NCI-H446 treated with DMSO at 0.1 percent for 48 hours (cell line): ENCODE measurements at regions not wholly inside any gene's neighbourhood (a gene's known extent, or its start where the extent isn't known, plus 50 kb on each side); places are given as distances from the start of the nearest gene placed in this dataset.

Source experiments
- DNase-seq: peaks from one replicate; lab custom pipeline; 2025; lab: John Stamatoyannopoulos, UW

DNA sequence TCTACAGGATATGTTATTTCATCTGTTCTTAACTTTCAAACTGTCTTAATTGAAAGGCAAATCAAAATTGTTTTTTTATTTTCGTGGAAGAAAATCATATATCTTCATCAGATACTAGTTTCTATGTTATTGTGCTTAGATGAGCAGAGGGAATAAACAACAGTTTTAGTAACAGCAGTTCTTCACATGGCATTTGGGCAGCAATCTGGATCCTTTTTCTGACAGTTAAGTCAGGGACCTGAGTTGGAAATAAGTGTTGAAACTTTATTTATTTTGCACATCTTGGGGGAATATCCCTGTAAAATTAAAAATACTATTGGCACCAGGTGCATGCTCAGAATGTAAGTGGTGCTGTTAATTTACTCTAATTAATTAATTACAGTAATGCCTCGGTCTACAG is 296.3 kb downstream of the GPAM start:
- no peak for DNase-seq

DNA sequence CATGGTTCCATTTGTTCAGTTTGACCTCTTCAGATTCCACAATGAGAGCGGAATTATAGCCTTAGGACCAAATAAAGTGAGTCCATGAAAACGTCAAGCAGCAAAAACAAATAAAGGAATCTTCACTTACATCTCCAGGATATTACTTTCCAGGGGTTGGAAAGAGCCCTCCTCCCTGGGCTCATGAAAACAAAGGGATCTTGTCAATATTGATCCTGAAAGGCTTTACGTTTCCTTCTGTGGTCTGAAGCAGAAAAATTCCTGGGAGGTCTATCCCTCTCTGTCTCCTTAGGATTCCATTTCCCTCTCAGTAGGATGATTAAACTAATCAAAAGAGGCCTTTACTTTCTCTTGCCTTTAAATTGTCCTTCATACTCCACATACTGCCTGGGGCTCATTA is 293.5 kb downstream of the GPAM start:
- no peak for DNase-seq

DNA sequence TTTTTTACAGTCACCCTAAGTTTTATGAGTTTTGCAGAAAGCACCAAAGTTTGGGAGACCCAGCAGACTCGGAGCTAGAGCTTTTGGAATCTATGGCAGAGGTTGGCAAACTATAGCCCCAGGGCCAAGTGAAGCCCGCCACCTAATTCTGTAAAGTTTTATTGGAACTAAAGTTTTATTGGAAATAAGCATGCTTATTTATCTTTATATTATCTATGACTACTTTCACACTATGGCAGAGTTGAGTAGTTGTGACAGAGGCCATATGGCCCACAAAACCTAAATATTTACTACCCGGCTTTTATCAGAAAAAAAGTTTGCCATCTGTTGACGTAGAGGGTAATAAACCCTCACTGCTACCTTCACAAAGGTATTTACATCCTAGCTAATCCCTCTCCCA is 267.6 kb downstream of the GPAM start:
- DNase-seq, result no peak

DNA sequence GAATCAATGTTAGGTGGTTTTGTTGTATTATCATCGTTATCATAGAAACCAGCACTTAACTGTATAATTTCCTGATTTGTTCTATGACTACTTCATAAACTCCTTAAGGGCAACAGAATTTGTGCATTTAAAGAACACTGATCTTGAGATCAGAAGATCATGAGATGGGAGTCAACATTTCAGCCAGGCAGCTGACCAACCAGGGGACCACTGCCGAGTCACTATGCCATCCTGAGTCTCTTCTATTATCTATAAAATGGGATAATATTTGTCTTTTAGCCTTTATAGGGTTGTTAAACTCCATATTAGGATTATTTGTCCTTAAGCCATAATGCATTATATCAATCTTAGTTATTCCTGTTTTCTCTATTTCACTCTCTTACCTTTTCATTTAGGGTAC is 261.7 kb downstream of the GPAM start:
- no peak for DNase-seq

DNA sequence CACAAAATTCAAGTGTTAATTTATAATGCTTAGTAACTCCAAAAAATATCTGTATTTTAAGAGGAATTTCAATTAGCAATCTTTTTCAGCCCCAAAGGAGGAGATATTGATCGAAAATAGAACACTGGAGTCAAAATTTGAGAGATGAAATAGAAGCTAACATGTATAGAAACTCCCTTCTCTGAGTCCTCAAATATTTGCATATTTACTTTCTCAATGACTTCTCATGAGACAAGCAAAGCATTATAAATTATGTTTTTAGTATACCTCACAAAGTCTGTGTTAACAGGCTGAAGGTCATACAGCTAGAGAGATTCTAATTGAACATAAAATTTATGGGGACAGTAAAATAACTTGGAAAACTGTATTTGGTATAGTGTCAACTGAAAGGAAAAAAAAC is 260.5 kb downstream of the GPAM start:
- no peak for DNase-seq

DNA sequence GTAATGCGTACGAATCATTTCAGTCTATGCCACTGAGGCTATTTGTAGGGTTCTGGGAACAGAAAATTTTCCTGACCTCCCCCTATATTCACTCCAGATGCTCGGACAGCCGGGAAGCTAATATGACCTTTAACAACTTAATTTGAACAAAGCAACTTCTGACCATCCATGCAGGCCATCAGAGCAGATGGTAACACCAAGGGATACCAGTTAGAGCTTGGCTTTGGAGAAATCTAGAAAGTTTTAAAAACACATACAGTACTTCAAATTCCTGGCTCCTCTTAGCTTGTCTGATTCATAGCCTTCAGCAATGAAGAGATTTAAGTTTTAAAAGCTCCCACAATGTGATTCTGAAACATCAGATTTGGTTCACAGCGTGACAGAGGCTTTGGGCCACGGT is 257.3 kb downstream of the GPAM start:
- no peak for DNase-seq

DNA sequence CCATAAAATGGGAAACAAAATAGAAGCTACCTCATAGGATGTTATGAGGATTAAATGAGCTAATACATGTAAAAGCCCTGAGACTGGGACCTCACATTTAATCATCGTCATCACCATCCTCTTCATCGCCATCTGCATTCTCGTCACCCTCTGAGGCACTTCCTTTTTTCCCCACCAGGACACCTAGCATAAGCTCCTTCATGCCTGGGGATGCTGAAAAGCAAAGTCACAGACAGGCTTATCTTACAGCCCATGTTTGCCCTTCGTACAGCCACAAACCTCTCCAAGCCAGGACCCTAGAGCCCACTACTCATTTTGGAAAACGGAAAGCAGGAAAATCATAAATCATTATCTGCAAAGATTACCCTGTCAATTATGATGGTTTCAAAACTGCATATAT is 249.6 kb downstream of the GPAM start:
- no peak for DNase-seq

DNA sequence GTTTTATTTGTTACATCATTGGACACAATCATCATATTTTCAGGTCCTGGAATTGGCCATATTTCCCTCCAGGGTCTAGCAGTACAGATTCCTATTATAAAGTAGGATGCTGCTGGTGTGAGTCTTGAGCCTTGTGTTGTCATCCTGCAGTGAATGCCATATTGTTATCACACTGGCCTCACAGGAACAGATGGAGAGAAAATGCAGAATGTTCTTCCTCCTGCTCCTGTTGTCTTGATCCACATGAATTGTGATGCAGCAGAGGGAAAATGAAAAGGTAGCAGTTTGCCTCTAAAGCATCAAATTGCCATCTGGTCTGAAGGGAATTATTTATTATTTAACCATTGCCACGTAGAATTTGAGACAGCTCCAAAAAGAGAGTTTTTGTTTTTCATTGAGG is 248.6 kb downstream of the GPAM start:
- DNase-seq, result no peak

DNA sequence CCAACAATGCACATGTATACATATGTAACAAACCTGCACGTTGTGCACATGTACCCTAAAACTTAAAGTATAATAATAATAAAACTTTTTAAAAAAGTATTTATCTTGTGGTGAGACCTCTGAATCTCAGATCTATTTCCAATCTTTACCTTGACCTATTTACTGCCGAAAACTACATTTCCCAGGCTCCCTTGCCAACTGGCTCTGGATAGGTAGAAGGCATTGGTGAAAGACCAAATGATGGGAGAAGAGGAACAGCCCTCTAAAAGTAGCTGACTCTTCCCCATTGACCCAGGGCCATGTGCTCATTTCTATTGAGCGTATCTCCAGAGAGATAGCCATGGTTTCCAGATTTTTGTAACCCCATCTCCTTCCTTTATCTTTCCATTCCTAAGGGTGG is 247.4 kb downstream of the GPAM start:
- no peak for DNase-seq

DNA sequence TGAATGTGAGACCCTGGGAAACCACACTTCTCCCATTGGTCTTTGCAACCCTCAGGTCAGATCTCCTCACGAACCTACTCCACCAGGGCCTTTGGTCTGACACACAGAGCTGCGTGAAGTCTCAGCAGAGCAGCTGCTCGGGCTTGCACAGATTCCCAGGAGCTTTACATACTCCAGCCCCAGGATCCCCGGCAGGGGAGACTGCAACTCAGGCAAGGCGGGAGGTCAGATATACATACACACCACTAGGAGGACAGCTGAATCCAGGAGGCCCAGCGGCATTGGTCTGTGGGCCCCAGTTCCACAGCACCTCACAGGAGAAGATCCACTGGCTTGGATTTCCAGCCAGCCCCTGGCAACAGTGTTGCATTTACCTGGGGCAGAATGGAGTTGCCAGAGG is 239.2 kb downstream of the GPAM start:
- DNase-seq, result no peak

DNA sequence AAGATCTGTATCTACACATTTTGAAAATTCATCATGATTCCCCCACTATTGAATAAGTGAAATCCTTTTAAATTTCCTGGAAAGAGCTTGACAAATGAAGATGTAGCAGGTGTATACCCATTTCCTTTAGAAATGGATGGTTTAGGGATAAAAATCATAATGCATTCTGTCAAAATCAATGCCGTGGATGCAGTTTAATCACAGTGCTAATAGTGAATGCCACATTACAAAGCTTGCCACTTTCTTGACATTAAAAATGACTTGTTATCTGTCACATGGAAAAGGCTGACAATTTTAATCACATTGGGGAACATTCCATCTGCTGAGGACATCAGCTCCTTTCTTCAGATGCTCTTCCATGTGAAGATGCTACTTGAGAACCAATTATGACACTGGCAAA is 229.6 kb downstream of the GPAM start:
- DNase-seq, result no peak

DNA sequence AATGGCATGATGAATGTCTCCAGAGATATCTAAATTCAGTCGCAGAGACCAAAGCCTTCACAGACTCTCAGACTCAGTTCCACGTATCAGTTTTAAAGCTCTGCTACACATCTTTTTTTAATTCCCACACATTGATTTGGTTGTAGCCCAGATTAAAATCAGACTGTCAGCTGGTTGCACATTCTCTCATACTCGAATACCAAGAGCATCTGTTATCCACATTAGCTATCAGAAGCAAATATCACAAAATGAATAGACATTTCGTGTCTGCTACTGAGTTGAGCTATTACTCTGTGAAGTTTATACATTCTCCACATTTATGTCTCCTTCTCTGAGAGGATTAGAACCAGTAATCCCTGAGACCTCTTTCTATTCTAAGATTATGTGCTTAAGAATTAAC is 229.2 kb downstream of the GPAM start:
- no peak for DNase-seq

DNA sequence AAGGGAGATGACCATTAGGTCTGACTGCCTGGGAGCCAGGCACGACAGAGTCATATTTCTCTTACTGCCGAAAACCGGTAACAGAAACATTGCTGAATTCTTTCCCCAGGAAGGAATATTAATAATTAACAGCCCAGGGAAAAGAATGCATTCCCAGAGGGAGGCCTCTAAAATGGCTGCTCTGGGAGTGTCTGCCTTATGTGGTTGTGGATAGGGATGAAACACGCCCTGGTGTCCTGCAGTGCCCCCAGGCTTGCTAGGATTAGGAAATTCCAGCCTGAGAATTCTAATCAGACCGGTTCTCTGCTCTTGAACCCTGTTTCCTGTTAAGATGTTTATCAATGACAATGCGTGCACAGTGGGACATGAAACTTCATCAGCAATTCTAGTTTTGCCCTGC is 226.7 kb downstream of the GPAM start:
- DNase-seq, result no peak

DNA sequence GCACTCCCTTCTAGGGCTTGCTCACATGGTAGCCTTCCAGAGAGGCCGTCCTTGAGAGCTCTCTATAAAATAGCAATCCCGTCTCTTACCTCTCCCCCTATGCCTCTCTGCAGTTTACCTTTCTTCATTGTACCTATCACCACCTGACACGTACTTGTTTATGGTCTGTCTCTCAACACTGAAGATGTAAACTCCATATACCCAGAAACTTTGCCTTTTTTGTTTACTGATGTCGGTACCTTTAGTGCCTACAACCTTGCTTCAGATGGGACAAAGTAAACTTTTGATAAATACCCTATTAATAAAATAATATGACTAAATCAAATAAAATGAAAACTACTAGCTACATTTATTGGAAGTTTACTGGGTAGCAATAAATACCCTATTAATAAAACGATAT is 220.6 kb downstream of the GPAM start:
- no peak for DNase-seq

DNA sequence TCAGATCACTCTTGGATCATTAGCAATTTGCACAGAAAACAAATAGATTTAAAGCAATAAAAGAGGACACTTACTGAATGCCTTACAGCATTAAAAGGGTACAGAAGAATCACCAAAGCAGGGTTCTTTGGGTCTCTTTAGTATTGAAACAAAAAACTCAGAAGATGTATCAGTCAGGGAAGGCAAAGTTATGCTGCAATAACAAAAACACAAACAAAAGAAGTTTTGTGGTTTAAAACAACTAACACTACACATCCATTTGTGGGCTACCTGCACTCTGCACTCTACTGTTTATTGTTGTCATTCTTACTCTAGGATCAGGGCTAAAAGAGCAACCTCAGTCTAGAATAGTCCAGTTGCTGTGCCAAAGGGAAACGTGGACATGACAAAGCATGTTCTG is 216.4 kb downstream of the GPAM start:
- DNase-seq, result no peak

DNA sequence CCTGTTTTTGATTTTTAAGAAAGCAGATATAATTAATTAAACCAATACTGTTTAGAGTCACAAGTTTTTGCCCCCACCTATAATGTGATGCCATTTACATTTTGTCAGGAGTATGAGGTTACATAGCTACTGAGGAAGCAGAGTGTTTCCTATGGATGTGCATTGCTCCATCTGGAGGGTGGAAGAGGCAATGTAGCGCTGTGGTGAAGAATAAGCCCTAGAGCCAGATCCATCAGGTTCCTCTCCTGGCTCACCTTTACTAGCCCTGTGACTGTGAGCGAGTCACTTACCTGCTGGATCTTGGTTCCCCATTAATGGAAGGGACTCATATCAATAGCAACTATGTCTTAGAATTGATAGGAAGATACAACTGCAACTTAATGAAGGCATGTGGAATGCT is 216.0 kb downstream of the GPAM start:
- DNase-seq, result no peak

DNA sequence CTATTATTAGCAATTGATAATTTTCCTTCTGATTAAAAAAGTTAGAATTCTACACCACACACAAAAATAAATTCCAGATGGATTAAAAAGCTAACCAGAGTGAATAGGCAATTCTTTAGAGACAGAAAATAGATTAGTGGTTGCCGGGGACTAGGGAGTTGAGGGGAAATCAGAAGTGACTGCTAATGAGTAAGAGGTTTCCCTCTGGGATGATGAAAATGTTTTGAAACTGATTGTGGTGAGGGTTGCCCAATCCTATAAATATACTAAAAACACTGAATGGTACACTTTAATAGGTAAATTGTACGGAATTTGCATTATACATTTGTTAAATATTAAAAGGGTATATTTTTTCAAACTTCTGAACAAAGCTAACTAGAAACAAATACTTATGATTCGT is 214.9 kb downstream of the GPAM start:
- DNase-seq, result no peak

DNA sequence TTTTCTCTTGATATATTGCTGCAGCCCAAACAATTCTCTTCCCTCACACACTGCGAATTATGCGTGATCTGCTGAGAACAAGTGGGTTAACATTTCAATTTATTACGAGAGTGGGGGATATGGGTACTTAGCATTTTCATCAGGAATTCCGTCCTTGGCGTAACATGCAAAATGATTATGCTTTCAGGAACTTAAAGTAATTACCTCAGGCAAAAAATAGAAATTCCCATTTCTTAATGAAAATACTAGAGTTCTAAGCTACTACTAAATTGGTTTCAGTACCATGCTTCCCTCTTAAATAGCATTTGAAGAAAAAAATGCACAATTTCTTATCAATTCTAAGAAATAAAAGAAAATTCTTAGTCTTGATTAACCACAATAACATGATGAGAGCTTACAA is 213.5 kb downstream of the GPAM start:
- no peak for DNase-seq

DNA sequence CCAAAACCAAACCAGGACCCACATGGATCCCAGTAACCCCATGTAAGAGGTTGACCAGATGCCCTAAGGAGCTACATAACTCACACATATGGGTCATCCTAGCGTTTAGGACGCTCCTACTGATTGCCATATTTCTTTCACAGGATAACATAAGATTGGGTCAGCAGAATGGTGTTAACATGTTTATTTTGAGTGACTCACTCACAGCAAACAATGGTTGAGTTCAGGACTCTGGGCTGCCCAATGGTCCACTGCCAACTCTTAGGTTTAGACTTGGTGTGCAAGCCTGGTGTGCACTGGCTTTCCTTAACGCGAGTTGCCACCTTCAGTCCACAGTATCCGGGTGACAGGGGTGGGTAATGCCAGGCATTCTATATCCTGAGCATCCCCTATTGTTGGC is 211.5 kb downstream of the GPAM start:
- DNase-seq, result no peak

DNA sequence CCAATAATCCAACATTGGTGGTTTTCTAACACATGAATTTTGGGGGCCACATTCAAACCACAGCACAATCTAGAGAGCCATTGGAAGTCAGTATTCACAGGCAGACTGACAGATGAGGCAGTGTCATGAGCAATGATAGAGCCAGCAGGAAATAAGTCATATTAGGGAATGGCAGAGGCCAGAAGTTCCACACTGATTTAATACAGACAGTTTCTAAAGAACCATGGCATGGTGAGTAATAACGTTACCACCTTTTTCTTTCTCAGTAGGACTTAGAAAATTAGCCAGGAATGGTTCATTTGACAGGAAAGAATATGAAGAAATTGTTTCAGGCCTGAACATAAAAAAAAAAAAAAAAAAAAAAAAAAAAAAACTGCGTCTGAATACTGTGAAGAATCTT is 210.3 kb downstream of the GPAM start:
- DNase-seq, result no peak

DNA sequence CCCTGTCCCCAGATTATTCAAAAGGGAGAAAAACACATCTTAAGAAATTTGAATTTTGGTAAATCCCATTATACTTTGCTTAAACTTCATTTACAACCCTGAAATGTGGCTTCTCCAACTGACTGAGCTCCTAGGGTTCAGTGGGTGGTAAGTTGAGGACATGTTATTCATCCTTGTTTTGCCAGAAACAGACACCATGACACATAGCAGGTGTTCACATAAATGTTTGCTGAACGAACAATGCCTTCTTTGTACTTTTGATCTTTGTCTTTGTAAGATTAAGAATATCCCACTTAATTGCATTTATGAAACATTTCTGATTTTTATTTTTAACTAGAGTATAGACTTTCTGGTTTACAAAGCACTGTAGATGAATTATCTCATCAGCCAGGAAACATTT is 209.7 kb downstream of the GPAM start:
- no peak for DNase-seq

DNA sequence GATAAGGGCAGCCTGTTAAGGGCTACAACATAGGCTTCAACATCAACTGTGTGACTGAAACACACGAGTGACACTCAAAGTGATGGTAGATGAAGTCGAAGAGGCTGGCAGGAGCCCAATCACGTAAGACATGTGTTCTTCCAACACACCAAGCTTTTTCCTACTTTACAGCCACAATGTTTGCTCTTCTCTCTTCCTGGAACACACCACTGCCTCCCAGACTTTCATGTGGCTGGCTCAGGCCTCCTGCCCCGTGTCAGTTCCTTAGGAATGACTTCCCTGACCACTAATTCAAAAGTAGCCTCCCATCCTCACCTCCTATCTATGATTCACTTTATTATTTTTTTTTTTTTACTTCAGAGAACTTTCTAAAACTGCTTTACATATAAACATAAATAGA is 209.2 kb downstream of the GPAM start:
- DNase-seq, result no peak

DNA sequence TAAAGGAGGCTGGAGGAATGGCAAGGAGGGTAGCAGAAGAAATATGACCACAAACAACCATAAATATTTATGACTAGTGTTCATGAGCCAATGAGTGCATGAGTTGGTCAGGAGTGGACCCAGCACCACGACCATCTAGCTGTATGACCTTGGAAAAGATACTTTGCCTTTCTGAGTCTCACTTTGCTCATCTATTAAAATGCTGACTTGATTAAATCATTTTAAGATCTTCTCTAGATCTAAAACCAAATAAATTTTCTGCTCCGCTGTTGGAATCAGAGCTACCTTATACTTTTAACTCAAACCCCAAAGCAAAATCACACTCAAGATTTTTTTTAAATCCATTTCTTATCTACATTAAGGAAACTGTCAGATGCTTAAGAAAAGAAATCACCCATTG is 207.0 kb downstream of the GPAM start:
- no peak for DNase-seq

DNA sequence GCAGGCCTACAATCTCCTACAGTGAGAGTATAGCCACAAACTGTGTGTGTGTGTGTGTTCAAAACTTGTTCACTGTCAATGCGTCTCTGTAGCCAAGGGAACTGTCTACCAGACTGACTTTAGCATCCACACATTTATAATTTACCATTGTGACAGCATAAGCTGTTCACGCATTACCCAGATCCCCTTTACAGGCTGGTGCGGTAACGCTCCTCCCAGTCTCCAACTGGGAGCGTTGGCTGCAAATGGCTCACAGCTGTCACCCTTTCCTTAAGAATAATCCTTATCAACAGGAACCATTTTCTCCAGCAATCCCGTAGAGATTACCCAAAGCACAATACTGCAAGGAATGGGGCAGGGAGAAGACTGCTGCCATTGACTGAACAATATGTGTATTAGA is 199.5 kb downstream of the GPAM start:
- no peak for DNase-seq

DNA sequence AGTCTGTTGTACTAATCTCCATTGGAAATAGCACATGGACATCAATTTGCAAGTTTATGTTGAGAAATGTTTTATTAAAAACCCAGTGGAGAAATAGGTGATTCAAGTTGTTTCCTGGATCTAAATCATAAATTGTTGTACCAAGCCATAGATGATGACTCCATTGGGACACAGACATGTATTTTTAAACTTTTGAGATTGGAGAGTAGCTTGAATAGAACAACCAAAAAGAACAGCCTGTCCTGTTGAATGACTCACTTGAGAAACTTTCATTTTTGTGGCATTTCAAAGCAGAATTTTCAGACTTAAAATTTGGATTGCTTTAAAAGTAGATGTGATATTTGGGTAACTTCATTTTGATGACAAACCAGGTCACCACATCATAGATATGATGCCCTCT is 197.5 kb downstream of the GPAM start:
- DNase-seq, result no peak

DNA sequence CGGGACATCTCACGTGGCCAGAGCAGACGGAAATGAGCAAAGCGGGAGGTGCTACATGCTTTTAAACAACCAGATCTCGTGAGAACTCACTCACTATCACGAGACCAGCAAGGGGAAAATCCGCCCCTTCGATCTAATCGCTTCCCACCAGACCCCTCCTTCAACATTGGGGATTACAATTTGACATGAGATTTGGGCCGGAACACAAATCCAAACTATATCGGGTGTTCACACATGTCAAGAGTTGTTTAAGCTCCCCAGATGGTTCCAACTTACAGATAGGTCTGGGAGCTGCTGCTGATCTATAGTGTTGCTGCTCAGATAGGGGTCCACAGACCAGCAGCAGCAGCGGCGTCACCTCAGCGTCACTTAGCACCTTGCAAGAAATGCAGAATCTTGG is 194.9 kb downstream of the GPAM start:
- no peak for DNase-seq
